H1 (cell line): ENCODE measurements at regions not wholly inside any gene's neighbourhood (a gene's known extent, or its start where the extent isn't known, plus 50 kb on each side); places are given as distances from the start of the nearest gene placed in this dataset.

Experiments used
- CTCF ChIA-PET: fragments of 300-600 bp; sonication (Branson Sonifier 250); formaldehyde crosslinking; loops from one replicate; lab custom pipeline; 2021; ENCODE audit not compliant: partially characterized antibody; lab: Charles Lee
- POLR2A ChIA-PET: fragments of 300-600 bp; sonication (Branson Sonifier 250); formaldehyde crosslinking; loops from one replicate; lab custom pipeline; 2021; ENCODE audit warnings: inconsistent platforms; ENCODE audit not compliant: partially characterized antibody; lab: Charles Lee
- DNase-seq, 2 experiments: peaks; one replicate each; pipeline versions ENCODE4 v3.0.0 to v3.0.0-alpha.2; 2010 to 2022; ENCODE audit warnings: low spot score in 2 of 2, low read depth in 1 of 2, mixed read lengths in 1 of 2
- FAIRE-seq: peaks from 2 replicates; lab custom pipeline; 2011; peaks lifted over from hg19 to GRCh38; lab: Jason Lieb, UNC
- H2AFZ ChIP-seq: 2 replicates; pipeline ENCODE4 v1.8.1; 2012; ENCODE audit warnings: low read length, inconsistent platforms
- H2AK5ac ChIP-seq: 2 replicates; pipeline ENCODE4 v1.6.1; 2013; ENCODE audit warnings: low read depth, low read length
- H2BK120ac ChIP-seq: replicated peaks from 2 replicates; pipeline ENCODE3; 2013; ENCODE audit warnings: low read depth, low read length, inconsistent platforms
- H2BK12ac ChIP-seq: 2 replicates; pipeline ENCODE4 v1.6.1; 2013; ENCODE audit warnings: low read depth, low read length
- H2BK15ac ChIP-seq: 2 replicates; pipeline ENCODE4 v1.6.1; 2013; ENCODE audit warnings: low read length
- H2BK20ac ChIP-seq: 2 replicates; pipeline ENCODE4 v1.6.1; 2013; ENCODE audit warnings: low read length
- H2BK5ac ChIP-seq: 2 replicates; pipeline ENCODE4 v1.6.1; 2013; ENCODE audit warnings: low read depth, low read length
- H3K14ac ChIP-seq: 2 replicates; pipeline ENCODE4 v1.6.1; 2013; ENCODE audit warnings: inconsistent platforms; ENCODE audit not compliant: insufficient read length
- H3K18ac ChIP-seq: 2 replicates; pipeline ENCODE4 v1.6.1; 2013; ENCODE audit warnings: low read length; ENCODE audit errors: extremely low read depth
- H3K23ac ChIP-seq: 2 replicates; pipeline ENCODE4 v1.6.1; 2013; ENCODE audit warnings: inconsistent platforms; ENCODE audit not compliant: insufficient read length
- H3K23me2 ChIP-seq: 2 replicates; pipeline ENCODE4 v1.6.1; 2013; ENCODE audit warnings: low read depth, low read length
- H3K27ac ChIP-seq: 2 replicates; pipeline ENCODE4 v1.6.1; 2011; ENCODE audit warnings: low read depth, low read length, inconsistent platforms
- H3K27me3 ChIP-seq, 4 experiments: replicated peaks in 1 of 4; 1 replicate in 1 of 4; 2 replicates in 3 of 4; pipeline versions ENCODE4 v1.6.1 to v1.8.1; 2011 to 2013; ENCODE audit warnings: low read length in 3 of 4, mild to moderate bottlenecking in 3 of 4, inconsistent platforms in 2 of 4, mixed read lengths in 2 of 4, moderate library complexity in 1 of 4; ENCODE audit not compliant: control insufficient read depth in 3 of 4, insufficient read depth in 3 of 4; ENCODE audit errors: extremely low read depth in 1 of 4
- H3K36me3 ChIP-seq, 4 experiments: 2 replicates each; pipeline versions ENCODE4 v1.6.1 to v1.8.1; 2011 to 2013; ENCODE audit warnings: mild to moderate bottlenecking in 4 of 4, low read length in 3 of 4, moderate library complexity in 2 of 4, control low read depth in 1 of 4, inconsistent platforms in 1 of 4; ENCODE audit not compliant: insufficient read depth in 4 of 4, control insufficient read depth in 2 of 4
- H3K4ac ChIP-seq: replicated peaks from 2 replicates; pipeline ENCODE3; 2013; ENCODE audit warnings: low read length, low read depth, mixed read lengths, inconsistent platforms; ENCODE audit not compliant: insufficient read length
- H3K4me1 ChIP-seq, 4 experiments: replicated peaks in 1 of 4; 1 replicate in 1 of 4; 2 replicates in 3 of 4; pipeline versions ENCODE4 v1.6.1 to v1.8.1; 2011 to 2013; ENCODE audit warnings: low read length in 3 of 4, inconsistent platforms in 2 of 4, mixed read lengths in 1 of 4; ENCODE audit not compliant: insufficient read depth in 4 of 4, control insufficient read depth in 3 of 4
- H3K4me2 ChIP-seq, 2 experiments: 2 replicates each; pipeline versions ENCODE4 v1.6.1 to v1.8.1; 2011 to 2013; ENCODE audit warnings: low read depth in 2 of 2, low read length in 2 of 2, control low read depth in 1 of 2, inconsistent platforms in 1 of 2, mild to moderate bottlenecking in 1 of 2; ENCODE audit not compliant: insufficient read depth in 1 of 2
- H3K4me3 ChIP-seq, 4 experiments: fragments of 200-600, 300-600 bp in 1 of 4; sonication (generic), shearing (Covaris generic), sonication (Bioruptor Twin) in 1 of 4; 2 replicates each; pipeline versions ENCODE4 v1.5.1 to v1.8.1; 2011 to 2016; ENCODE audit warnings: low read length in 4 of 4, low read depth in 3 of 4, control low read depth in 2 of 4, inconsistent platforms in 2 of 4, mild to moderate bottlenecking in 2 of 4, mixed read lengths in 1 of 4, moderate library complexity in 1 of 4; ENCODE audit not compliant: insufficient read depth in 2 of 4; ENCODE audit errors: extremely low read depth in 1 of 4
- H3K56ac ChIP-seq: replicated peaks from 2 replicates; pipeline ENCODE3; 2013; ENCODE audit warnings: low read depth, mild to moderate bottlenecking, mixed read lengths, low read length, inconsistent platforms; ENCODE audit not compliant: insufficient read length
- H3K79me1 ChIP-seq: 2 replicates; pipeline ENCODE4 v1.6.1; 2013; ENCODE audit warnings: low read depth, low read length, control low read depth
- H3K79me2 ChIP-seq, 2 experiments: 2 replicates each; pipeline versions ENCODE4 v1.6.1 to v1.8.1; 2012 to 2013; ENCODE audit warnings: low read length in 2 of 2, mild to moderate bottlenecking in 2 of 2, inconsistent platforms in 1 of 2; ENCODE audit not compliant: insufficient read depth in 2 of 2, control insufficient read depth in 1 of 2
- H3K9ac ChIP-seq, 4 experiments: replicated peaks in 1 of 4; 1 replicate in 1 of 4; 2 replicates in 3 of 4; pipeline versions ENCODE4 v1.6.1 to v1.8.1; 2011 to 2013; ENCODE audit warnings: low read depth in 3 of 4, low read length in 3 of 4, control low read depth in 2 of 4, mild to moderate bottlenecking in 2 of 4, moderate library complexity in 2 of 4, inconsistent platforms in 1 of 4; ENCODE audit errors: extremely low read depth in 1 of 4
- H3K9me3 ChIP-seq, 2 experiments: 2 replicates each; pipeline versions ENCODE4 v1.6.1 to v1.8.1; 2012 to 2013; ENCODE audit warnings: mild to moderate bottlenecking in 2 of 2, moderate library complexity in 2 of 2, control low read depth in 1 of 2, inconsistent platforms in 1 of 2, low read depth in 1 of 2, low read length in 1 of 2, mixed read lengths in 1 of 2; ENCODE audit not compliant: insufficient read depth in 2 of 2
- H4K20me1 ChIP-seq, 2 experiments: replicated peaks in 1 of 2; 2 replicates each; pipeline versions ENCODE3 to v1.8.1; 2011 to 2013; ENCODE audit warnings: inconsistent platforms in 2 of 2, low read length in 2 of 2, mild to moderate bottlenecking in 1 of 2; ENCODE audit not compliant: insufficient read depth in 2 of 2, control insufficient read depth in 1 of 2
- H4K5ac ChIP-seq: 2 replicates; pipeline ENCODE4 v1.6.1; 2013; ENCODE audit warnings: low read length, low read depth, mixed read lengths, inconsistent platforms; ENCODE audit not compliant: insufficient read length
- H4K8ac ChIP-seq: 2 replicates; pipeline ENCODE4 v1.8.0; 2013; ENCODE audit warnings: mild to moderate bottlenecking, moderate library complexity, low read length, inconsistent platforms; ENCODE audit not compliant: insufficient read depth; ENCODE audit errors: extremely low read depth
- H4K91ac ChIP-seq: replicated peaks from 2 replicates; pipeline ENCODE3; 2013; ENCODE audit warnings: low read length, mixed read lengths, inconsistent platforms; ENCODE audit not compliant: insufficient read length
- CEBPB ChIP-seq: IDR thresholded peaks from 2 replicates; pipeline ENCODE4 v1.6.1; 2012; ENCODE audit warnings: low read depth, low read length
- CTBP2 ChIP-seq: IDR thresholded peaks from 2 replicates; pipeline ENCODE4 v1.7.0; 2011; ENCODE audit warnings: borderline replicate concordance, mild to moderate bottlenecking, moderate library complexity, mixed read lengths, low read length; ENCODE audit not compliant: insufficient read depth, insufficient read length
- JUND ChIP-seq: IDR thresholded peaks from 2 replicates; pipeline ENCODE4 v1.6.1; 2011; ENCODE audit warnings: mild to moderate bottlenecking, improper control_type of control experiment, low read length
- RAD21 ChIP-seq, 2 experiments: IDR thresholded peaks in 1 of 2; conservative IDR thresholded peaks in 1 of 2; 2 replicates each; pipeline ENCODE4 v1.6.1; 2011; ENCODE audit warnings: low read depth in 2 of 2, low read length in 2 of 2, improper control_type of control experiment in 1 of 2, inconsistent platforms in 1 of 2, mild to moderate bottlenecking in 1 of 2, moderate library complexity in 1 of 2
- WGBS, 2 experiments: shearing (Covaris generic) in 1 of 2; methylation state at CpG; one replicate each; pipeline versions ENCODE4 v1.1.6 to v1.1.7; 2013 to 2015; ENCODE audit warnings: low lambda C conversion rate in 2 of 2, mixed read lengths in 2 of 2, inconsistent platforms in 1 of 2, low coverage in 1 of 2, missing lambda C conversion rate in 1 of 2; ENCODE audit not compliant: insufficient replicate concordance in 2 of 2, insufficient coverage in 1 of 2, insufficient read length in 1 of 2; ENCODE audit errors: extremely low coverage in 1 of 2, missing lambda C conversion rate in 1 of 2; 5-methylcytosine and 5-hydroxymethylcytosine counted together

DNA sequence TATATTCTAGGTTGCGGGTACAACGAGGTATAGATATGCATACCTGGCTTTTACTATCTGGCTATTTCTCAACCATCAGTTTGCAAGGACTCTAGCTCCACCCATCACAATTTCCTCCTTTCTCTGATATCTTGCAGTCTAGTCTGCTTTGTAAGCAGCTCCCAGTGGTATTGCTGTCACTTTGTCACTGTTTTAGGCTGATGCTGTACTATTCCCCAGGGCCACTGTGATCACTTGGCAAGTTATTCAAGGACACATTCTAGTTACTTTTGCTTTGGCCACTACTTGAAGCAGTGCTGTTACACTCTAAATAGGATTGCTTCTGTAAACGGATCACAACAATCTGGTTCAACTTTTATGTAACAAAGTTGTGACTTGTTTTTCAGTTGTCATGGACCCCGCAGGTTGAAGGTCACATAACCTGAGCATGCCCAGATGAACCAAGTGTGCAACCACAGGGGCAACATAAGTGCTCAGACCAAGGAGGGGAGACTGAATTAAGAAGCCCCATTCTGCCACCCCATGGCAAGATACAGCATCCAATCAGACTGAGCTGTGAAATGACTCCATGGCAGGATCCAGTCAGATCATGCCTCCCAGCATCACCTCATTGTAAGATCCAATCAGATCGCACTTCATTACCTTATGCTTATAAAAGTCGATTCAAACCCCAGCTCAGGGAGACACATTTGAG, 588.4 kb upstream of the CITED2 start:
- no peaks in the 10 kb centered on the region for H4K20me1 ChIP-seq
- FAIRE-seq (no peak), DNase-seq (no peak)
- no peak overlapping the region for H3K4me3 ChIP-seq
- no peak overlapping the region for H3K18ac ChIP-seq
- no peak overlapping the region for H4K8ac ChIP-seq
- H2BK15ac ChIP-seq, result no peak overlapping the region
- H3K56ac ChIP-seq, result no peak overlapping the region
- H3K27me3 ChIP-seq, result no peaks in the 10 kb centered on the region
- 89% methylated on average over 6 of the region's 6 CpGs; no CpG with 5 or more reads in 1 of the 2 experiments for WGBS, 2 experiments
- no peak overlapping the region for H4K5ac ChIP-seq
- no peak overlapping the region for H2AFZ ChIP-seq
- H3K9me3 ChIP-seq, result peaks cover 0 to 2% of the 10 kb centered on the region in 2 experiments; a peak in 1 of 4 replicates
- ChIA-PET POLR2A (no interaction called here), CTCF (no interaction called here)
- 0 out of 2 replicates have a peak overlapping the region, but pooled peaks have one; percentile 43 for H2BK12ac ChIP-seq
- no peak overlapping the region for H2BK120ac ChIP-seq
- peak overlapping the region; percentile 49; the same call in 1 of the 2 replicates for H2AK5ac ChIP-seq
- H3K4me2 ChIP-seq, result no peak overlapping the region
- no peak overlapping the region for H3K27ac ChIP-seq
- no peaks in the 10 kb centered on the region for H3K79me2 ChIP-seq
- no peak overlapping the region for H2BK5ac ChIP-seq
- no peak overlapping the region for H3K23ac ChIP-seq
- H3K4me1 ChIP-seq, result peaks cover 0 to 3% (median 0%) of the 10 kb centered on the region in 4 experiments; a peak in 1 of 7 replicates
- H3K9ac ChIP-seq, result no peak overlapping the region
- no peaks in the 10 kb centered on the region for H3K23me2 ChIP-seq
- no peak overlapping the region for H4K91ac ChIP-seq
- H3K79me1 ChIP-seq, result no peaks in the 10 kb centered on the region
- no peak overlapping the region for H3K14ac ChIP-seq
- H2BK20ac ChIP-seq, result no peak overlapping the region
- no peak for TF ChIP-seq CTBP2
- peak in 1 of 2 experiments; percentile 9; a peak in 1 of 4 replicates for TF ChIP-seq RAD21 (IDR thresholded peaks at IDR 0.05 in 1 of 2, conservative IDR thresholded peaks at IDR 0.05 in 1 of 2; ENCODE audit: low read depth in 2 of 2, low read length in 2 of 2)
- no peak for TF ChIP-seq JUND
- no peak for TF ChIP-seq CEBPB
- H3K4ac ChIP-seq, result no peak overlapping the region
- no peaks in the 10 kb centered on the region for H3K36me3 ChIP-seq
